ENCODE measurements at regions not wholly inside any gene's neighbourhood (a gene's known extent, or its start where the extent isn't known, plus 50 kb on each side); places are given as distances from the start of the nearest gene placed in this dataset.

DNA sequence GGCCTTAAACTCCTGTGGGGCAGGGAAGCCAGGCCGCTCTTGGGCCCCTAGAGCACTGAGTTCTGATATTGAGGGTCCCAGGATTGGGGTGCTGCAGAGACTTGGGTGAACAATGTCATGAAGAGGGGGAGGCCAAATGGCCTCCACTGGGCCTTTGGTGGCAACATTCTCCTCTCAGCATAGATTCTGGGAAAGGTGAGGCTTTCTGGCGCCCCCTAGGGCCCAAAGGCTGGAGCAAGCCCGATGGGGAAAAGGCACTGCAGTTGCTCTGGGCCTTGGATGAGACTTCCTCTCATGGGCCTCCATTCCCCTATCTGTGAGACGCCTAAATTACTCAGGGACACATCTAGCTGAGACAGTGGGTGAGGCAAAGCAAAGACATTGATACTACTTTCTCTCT is 84.8 kb downstream of the ACAA2 start:
- H3K36me3 ChIP-seq (ENCODE audit: insufficient read depth, low read length), result no peaks in the 10 kb centered on the region
- H3K4me2 ChIP-seq (ENCODE audit: low read depth, low read length, poor library complexity, severe bottlenecking), result no peak overlapping the region
- no peaks in the 10 kb centered on the region for H3K4me1 ChIP-seq (ENCODE audit: insufficient read depth, low read length, poor library complexity, severe bottlenecking)
- H3K27me3 ChIP-seq (ENCODE audit: insufficient read depth, low read length, poor library complexity, severe bottlenecking), result no peaks in the 10 kb centered on the region
- H3K4me3 ChIP-seq (ENCODE audit: low read length, poor library complexity, severe bottlenecking), result no peak overlapping the region
- TF ChIP-seq, protein P1, sequence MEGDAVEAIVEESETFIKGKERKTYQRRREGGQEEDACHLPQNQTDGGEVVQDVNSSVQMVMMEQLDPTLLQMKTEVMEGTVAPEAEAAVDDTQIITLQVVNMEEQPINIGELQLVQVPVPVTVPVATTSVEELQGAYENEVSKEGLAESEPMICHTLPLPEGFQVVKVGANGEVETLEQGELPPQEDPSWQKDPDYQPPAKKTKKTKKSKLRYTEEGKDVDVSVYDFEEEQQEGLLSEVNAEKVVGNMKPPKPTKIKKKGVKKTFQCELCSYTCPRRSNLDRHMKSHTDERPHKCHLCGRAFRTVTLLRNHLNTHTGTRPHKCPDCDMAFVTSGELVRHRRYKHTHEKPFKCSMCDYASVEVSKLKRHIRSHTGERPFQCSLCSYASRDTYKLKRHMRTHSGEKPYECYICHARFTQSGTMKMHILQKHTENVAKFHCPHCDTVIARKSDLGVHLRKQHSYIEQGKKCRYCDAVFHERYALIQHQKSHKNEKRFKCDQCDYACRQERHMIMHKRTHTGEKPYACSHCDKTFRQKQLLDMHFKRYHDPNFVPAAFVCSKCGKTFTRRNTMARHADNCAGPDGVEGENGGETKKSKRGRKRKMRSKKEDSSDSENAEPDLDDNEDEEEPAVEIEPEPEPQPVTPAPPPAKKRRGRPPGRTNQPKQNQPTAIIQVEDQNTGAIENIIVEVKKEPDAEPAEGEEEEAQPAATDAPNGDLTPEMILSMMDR (conservative IDR thresholded peaks at IDR 0.05; ENCODE audit: low read length), result peak; percentile 81
- TF ChIP-seq EZH2phosphoT487 (IDR thresholded peaks at IDR 0.05; ENCODE audit: borderline replicate concordance), result no peak
- no peaks in the 10 kb centered on the region for H3F3A ChIP-seq (ENCODE audit: low read depth)
- no peaks in the 10 kb centered on the region for H3K9me2 ChIP-seq (replicated peaks; ENCODE audit: low read depth, low read length)
- no peak overlapping the region for H2AFZ ChIP-seq (ENCODE audit: low read length)
- no peak overlapping the region for H3K9ac ChIP-seq (ENCODE audit: low read depth, low read length, poor library complexity, severe bottlenecking)
- no peaks in the 10 kb centered on the region for H3K79me2 ChIP-seq (ENCODE audit: insufficient read depth, low read length)
- no peaks in the 10 kb centered on the region for H3K9me3 ChIP-seq (ENCODE audit: insufficient read depth, low read depth, low read length)
- no peaks in the 10 kb centered on the region for H4K20me1 ChIP-seq (ENCODE audit: insufficient read depth, low read length, poor library complexity, severe bottlenecking)

DNA sequence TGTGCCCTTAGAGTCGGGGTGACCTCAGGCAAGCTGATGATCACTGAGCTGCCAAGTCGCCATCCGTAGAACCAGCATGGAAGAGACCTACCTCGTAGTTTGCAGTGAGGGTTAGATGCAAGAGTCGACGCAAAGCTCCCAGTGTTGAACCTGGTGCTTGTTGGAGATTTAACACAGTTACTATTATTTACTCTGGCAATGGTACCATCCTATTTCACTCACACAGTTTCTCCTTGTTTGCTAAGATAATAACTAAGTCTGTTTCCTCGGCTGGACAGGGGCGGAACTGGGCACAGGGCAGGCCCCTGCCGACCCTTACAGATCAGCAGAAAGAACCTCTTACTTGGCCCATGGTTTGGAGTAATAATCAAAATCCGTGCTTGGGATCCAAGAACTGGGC is 85.5 kb downstream of the ACAA2 start:
- no peaks in the 10 kb centered on the region for H3K4me1 ChIP-seq (ENCODE audit: insufficient read depth, low read length, poor library complexity, severe bottlenecking)
- no peaks in the 10 kb centered on the region for H3K9me2 ChIP-seq (replicated peaks; ENCODE audit: low read depth, low read length)
- no peak overlapping the region for H2AFZ ChIP-seq (ENCODE audit: low read length)
- H3F3A ChIP-seq (ENCODE audit: low read depth), result no peaks in the 10 kb centered on the region
- H3K27me3 ChIP-seq (ENCODE audit: insufficient read depth, low read length, poor library complexity, severe bottlenecking), result no peaks in the 10 kb centered on the region
- H4K20me1 ChIP-seq (ENCODE audit: insufficient read depth, low read length, poor library complexity, severe bottlenecking), result no peaks in the 10 kb centered on the region
- no peaks in the 10 kb centered on the region for H3K9me3 ChIP-seq (ENCODE audit: insufficient read depth, low read depth, low read length)
- no peak overlapping the region for H3K4me3 ChIP-seq (ENCODE audit: low read length, poor library complexity, severe bottlenecking)
- no peak overlapping the region for H3K4me2 ChIP-seq (ENCODE audit: low read depth, low read length, poor library complexity, severe bottlenecking)
- TF ChIP-seq EZH2phosphoT487 (IDR thresholded peaks at IDR 0.05; ENCODE audit: borderline replicate concordance), result no peak
- TF ChIP-seq, protein P1 (conservative IDR thresholded peaks at IDR 0.05; ENCODE audit: low read length), result no peak
- no peaks in the 10 kb centered on the region for H3K79me2 ChIP-seq (ENCODE audit: insufficient read depth, low read length)
- no peak overlapping the region for H3K9ac ChIP-seq (ENCODE audit: low read depth, low read length, poor library complexity, severe bottlenecking)
- no peaks in the 10 kb centered on the region for H3K36me3 ChIP-seq (ENCODE audit: insufficient read depth, low read length)

DNA sequence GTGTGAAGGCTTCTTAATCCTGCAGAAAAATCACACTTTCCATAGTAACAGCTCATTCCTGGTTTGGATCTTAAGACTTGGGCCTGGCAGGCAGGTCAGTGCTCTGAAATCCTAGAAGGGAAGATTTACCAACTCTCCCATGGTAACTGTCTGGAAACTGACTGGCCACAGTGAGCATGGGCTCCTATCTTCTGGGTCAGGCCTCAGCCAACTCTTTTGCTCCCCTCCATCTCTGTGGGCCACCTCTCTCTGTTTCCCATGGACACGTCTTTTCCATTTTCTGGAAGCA is 86.7 kb downstream of the ACAA2 start:
- Histone ChIP-seq H2AFZ (ENCODE audit: low read length) (no peak overlapping the region), H3K9me3 (ENCODE audit: insufficient read depth, low read depth, low read length) (no peaks in the 10 kb centered on the region), H3F3A (ENCODE audit: low read depth) (no peaks in the 10 kb centered on the region), H3K9me2 (replicated peaks; ENCODE audit: low read depth, low read length) (no peaks in the 10 kb centered on the region), H3K4me1 (ENCODE audit: insufficient read depth, low read length, poor library complexity, severe bottlenecking) (no peaks in the 10 kb centered on the region), H3K9ac (ENCODE audit: low read depth, low read length, poor library complexity, severe bottlenecking) (no peak overlapping the region), H3K27me3 (ENCODE audit: insufficient read depth, low read length, poor library complexity, severe bottlenecking) (no peaks in the 10 kb centered on the region), H4K20me1 (ENCODE audit: insufficient read depth, low read length, poor library complexity, severe bottlenecking) (no peaks in the 10 kb centered on the region), H3K4me3 (ENCODE audit: low read length, poor library complexity, severe bottlenecking) (no peak overlapping the region), H3K4me2 (ENCODE audit: low read depth, low read length, poor library complexity, severe bottlenecking) (no peak overlapping the region), H3K36me3 (ENCODE audit: insufficient read depth, low read length) (no peaks in the 10 kb centered on the region), H3K79me2 (ENCODE audit: insufficient read depth, low read length) (no peaks in the 10 kb centered on the region)
- TF ChIP-seq EZH2phosphoT487 (IDR thresholded peaks at IDR 0.05; ENCODE audit: borderline replicate concordance), result no peak
- TF ChIP-seq, protein P1 (conservative IDR thresholded peaks at IDR 0.05; ENCODE audit: low read length), result no peak
